DND-41 (cell line): ENCODE measurements at regions not wholly inside any gene's neighbourhood (a gene's known extent, or its start where the extent isn't known, plus 50 kb on each side); places are given as distances from the start of the nearest gene placed in this dataset.

Experiments used
- ATAC-seq: fragments of 200-7000 bp; cut with Tn5 transposase; 3 replicates; pipeline ENCODE4 v1.9.1; 2021; ENCODE audit warnings: low read depth; ENCODE audit not compliant: insufficient read depth
- DNase-seq: peaks from one replicate; pipeline ENCODE4 v3.0.0-alpha.2; 2020
- H2AFZ ChIP-seq: 2 replicates; pipeline ENCODE4 v1.6.0; 2012; ENCODE audit warnings: low read depth, low read length
- H3K27ac ChIP-seq: 2 replicates; pipeline ENCODE4 v1.5.1; 2012; ENCODE audit warnings: low read length, inconsistent platforms
- H3K27me3 ChIP-seq: fragments of 200-600 bp; sonication (generic); 2 replicates; pipeline ENCODE4 v1.6.0; 2012; ENCODE audit warnings: low read length, mild to moderate bottlenecking, inconsistent platforms; ENCODE audit not compliant: insufficient read depth, poor library complexity
- H3K36me3 ChIP-seq: 2 replicates; pipeline ENCODE4 v1.5.1; 2012; ENCODE audit warnings: low read length, inconsistent platforms; ENCODE audit not compliant: insufficient read depth
- H3K4me1 ChIP-seq: 2 replicates; pipeline ENCODE4 v1.5.1; 2012; ENCODE audit warnings: mild to moderate bottlenecking, low read length; ENCODE audit not compliant: insufficient read depth
- H3K4me2 ChIP-seq: 2 replicates; pipeline ENCODE4 v1.6.0; 2012; ENCODE audit warnings: mild to moderate bottlenecking, moderate library complexity, low read length, inconsistent platforms; ENCODE audit not compliant: insufficient read depth
- H3K4me3 ChIP-seq, 2 experiments: fragments of 200-600 bp in 1 of 2; shearing (Covaris generic) in 1 of 2; 2 replicates each; pipeline ENCODE4 v1.5.1; 2012 to 2016; ENCODE audit warnings: inconsistent platforms in 2 of 2, low read length in 2 of 2, mild to moderate bottlenecking in 2 of 2, low read depth in 1 of 2, moderate library complexity in 1 of 2
- H3K79me2 ChIP-seq: 2 replicates; pipeline ENCODE4 v1.6.0; 2012; ENCODE audit warnings: low read length, inconsistent platforms; ENCODE audit not compliant: insufficient read depth
- H3K9ac ChIP-seq: 2 replicates; pipeline ENCODE4 v1.6.0; 2012; ENCODE audit warnings: low read depth, mild to moderate bottlenecking, inconsistent platforms, low read length, moderate library complexity
- H3K9me3 ChIP-seq: 2 replicates; pipeline ENCODE4 v1.5.1; 2012; ENCODE audit warnings: low read length, moderate library complexity, mild to moderate bottlenecking, inconsistent platforms; ENCODE audit not compliant: insufficient read depth, severe bottlenecking
- H4K20me1 ChIP-seq: 2 replicates; pipeline ENCODE4 v1.6.0; 2012; ENCODE audit warnings: low read length; ENCODE audit not compliant: insufficient read depth
- EZH2 ChIP-seq: IDR thresholded peaks from 3 replicates; pipeline ENCODE4 v1.6.1; 2012; ENCODE audit warnings: borderline replicate concordance, low read depth, mild to moderate bottlenecking, moderate library complexity, low read length, inconsistent platforms; ENCODE audit not compliant: severe bottlenecking
- TF ChIP-seq, protein P1 (sequence below): IDR thresholded peaks from 2 replicates; pipeline ENCODE4 v1.5.1; 2012; ENCODE audit warnings: borderline replicate concordance, low read length, moderate library complexity, mild to moderate bottlenecking; ENCODE audit not compliant: poor library complexity, severe bottlenecking; ENCODE audit errors: extremely low read depth

DNA sequence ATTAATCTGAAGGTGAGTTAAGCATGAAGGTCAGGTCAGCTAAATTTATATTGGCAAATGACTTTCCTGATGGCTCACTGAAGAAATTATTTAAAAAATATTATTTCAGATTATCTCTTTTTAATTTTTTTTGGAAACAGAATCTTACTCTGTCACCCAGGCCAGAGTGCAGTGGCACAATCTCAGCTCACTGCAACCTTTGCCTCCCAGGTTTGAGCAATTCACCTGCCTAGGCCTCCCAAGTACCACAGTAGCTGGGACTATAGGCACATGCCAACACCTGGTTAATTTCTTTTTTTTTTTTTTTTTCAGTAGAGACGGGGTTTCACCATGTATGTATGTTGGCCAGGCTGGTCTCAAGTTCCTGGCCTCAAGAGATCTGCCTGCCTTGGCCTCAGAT lies 976.7 kb downstream of the TTLL7 start:
- ATAC-seq (no peak), DNase-seq (no peak)
- Histone ChIP-seq H3K4me3 (no peak overlapping the region), H3K9me3 (no peaks in the 10 kb centered on the region), H3K36me3 (no peaks in the 10 kb centered on the region), H3K79me2 (no peaks in the 10 kb centered on the region), H3K27ac (no peak overlapping the region), H3K27me3 (no peaks in the 10 kb centered on the region), H3K4me1 (no peaks in the 10 kb centered on the region), H3K9ac (no peak overlapping the region), H2AFZ (no peak overlapping the region), H4K20me1 (no peaks in the 10 kb centered on the region), H3K4me2 (no peak overlapping the region)
- TF ChIP-seq, protein P1, sequence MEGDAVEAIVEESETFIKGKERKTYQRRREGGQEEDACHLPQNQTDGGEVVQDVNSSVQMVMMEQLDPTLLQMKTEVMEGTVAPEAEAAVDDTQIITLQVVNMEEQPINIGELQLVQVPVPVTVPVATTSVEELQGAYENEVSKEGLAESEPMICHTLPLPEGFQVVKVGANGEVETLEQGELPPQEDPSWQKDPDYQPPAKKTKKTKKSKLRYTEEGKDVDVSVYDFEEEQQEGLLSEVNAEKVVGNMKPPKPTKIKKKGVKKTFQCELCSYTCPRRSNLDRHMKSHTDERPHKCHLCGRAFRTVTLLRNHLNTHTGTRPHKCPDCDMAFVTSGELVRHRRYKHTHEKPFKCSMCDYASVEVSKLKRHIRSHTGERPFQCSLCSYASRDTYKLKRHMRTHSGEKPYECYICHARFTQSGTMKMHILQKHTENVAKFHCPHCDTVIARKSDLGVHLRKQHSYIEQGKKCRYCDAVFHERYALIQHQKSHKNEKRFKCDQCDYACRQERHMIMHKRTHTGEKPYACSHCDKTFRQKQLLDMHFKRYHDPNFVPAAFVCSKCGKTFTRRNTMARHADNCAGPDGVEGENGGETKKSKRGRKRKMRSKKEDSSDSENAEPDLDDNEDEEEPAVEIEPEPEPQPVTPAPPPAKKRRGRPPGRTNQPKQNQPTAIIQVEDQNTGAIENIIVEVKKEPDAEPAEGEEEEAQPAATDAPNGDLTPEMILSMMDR, result no peak
- TF ChIP-seq EZH2, result no peak

DNA sequence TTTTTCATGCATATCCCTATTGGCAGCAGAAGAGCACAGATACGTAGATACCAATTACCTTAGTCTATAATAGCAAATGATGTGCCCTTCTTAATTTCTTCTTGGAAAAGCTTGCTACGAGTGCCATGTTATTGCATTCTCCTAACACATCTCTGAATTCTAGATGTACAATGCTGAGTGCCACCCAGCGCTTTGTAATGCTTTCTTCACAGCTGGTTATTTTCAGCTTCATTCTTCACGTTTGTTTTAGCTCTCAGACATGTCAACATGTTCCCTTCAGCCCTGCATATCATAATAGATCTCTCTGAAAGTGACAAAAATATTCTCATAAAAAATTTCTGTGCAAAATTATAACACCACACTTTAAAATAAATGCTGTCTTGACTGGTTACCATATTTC lies 981.2 kb downstream of the TTLL7 start:
- Histone ChIP-seq H3K79me2 (no peaks in the 10 kb centered on the region), H4K20me1 (no peaks in the 10 kb centered on the region), H3K9me3 (no peaks in the 10 kb centered on the region), H3K4me2 (no peak overlapping the region), H3K4me1 (no peaks in the 10 kb centered on the region), H3K4me3 (no peak overlapping the region), H3K27me3 (no peaks in the 10 kb centered on the region), H3K36me3 (no peaks in the 10 kb centered on the region), H2AFZ (no peak overlapping the region), H3K9ac (no peak overlapping the region), H3K27ac (no peak overlapping the region)
- ATAC-seq, result no peak
- TF ChIP-seq, protein P1, result no peak
- no peak for TF ChIP-seq EZH2
- DNase-seq, result no peak

DNA sequence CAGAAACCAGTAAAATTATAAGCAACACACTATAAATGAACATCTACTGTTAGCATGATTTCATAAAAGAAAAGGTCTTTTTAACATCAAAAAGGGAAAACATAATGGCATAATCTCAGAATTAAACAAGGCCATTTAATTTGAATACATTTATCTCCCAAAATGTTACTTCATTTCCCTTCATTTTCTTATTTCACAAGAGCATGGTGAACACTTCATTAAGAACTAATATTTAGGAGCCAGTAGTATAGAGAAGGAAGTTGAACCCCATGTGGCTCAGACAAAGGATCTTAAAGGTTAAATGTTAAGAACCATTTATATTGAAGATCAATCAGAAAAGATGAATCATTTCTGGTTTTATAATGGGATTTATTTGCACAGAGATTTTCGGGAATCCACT lies 981.7 kb downstream of the TTLL7 start:
- H3K4me1 ChIP-seq, result no peaks in the 10 kb centered on the region
- no peaks in the 10 kb centered on the region for H3K27me3 ChIP-seq
- H3K36me3 ChIP-seq, result no peaks in the 10 kb centered on the region
- ATAC-seq (no peak), DNase-seq (no peak)
- no peak overlapping the region for H3K9ac ChIP-seq
- H3K79me2 ChIP-seq, result no peaks in the 10 kb centered on the region
- no peaks in the 10 kb centered on the region for H4K20me1 ChIP-seq
- H3K27ac ChIP-seq, result no peak overlapping the region
- no peak overlapping the region for H3K4me3 ChIP-seq
- no peak overlapping the region for H3K4me2 ChIP-seq
- H3K9me3 ChIP-seq, result no peaks in the 10 kb centered on the region
- TF ChIP-seq, protein P1, result no peak
- no peak for TF ChIP-seq EZH2
- H2AFZ ChIP-seq, result no peak overlapping the region

DNA sequence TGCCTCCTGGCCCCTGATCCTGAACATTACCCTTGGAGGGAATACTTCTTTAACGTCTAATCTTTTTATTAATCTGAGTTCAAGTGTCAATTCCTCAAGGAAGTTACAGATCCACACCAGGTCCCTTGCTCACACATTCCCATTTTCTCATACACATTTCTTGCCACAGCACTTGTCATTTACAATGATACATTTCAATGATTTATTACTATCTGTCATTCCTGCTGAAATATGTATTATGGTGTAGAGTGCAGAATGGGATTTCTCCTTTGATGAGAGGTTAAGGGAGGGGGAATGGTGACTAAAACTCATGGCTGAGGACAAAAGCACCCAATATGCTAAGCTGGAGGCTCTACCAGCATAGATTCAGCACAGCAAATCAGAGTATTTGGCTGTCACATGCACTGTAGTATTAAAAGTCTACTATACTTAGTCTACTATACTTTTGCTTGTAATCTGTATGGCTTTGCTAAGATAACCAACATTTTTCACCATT lies 982.5 kb downstream of the TTLL7 start:
- TF ChIP-seq EZH2, result no peak
- TF ChIP-seq, protein P1, result no peak
- H3K27me3 ChIP-seq, result no peaks in the 10 kb centered on the region
- H4K20me1 ChIP-seq, result no peaks in the 10 kb centered on the region
- no peaks in the 10 kb centered on the region for H3K9me3 ChIP-seq
- DNase-seq, result no peak
- H3K4me3 ChIP-seq, result no peak overlapping the region
- H3K27ac ChIP-seq, result no peak overlapping the region
- H3K79me2 ChIP-seq, result no peaks in the 10 kb centered on the region
- no peak overlapping the region for H3K9ac ChIP-seq
- no peak overlapping the region for H2AFZ ChIP-seq
- no peaks in the 10 kb centered on the region for H3K36me3 ChIP-seq
- no peaks in the 10 kb centered on the region for H3K4me1 ChIP-seq
- no peak overlapping the region for H3K4me2 ChIP-seq
- no peak for ATAC-seq
